SH-SY5Y (cell line): ENCODE measurements at regions not wholly inside any gene's neighbourhood (a gene's known extent, or its start where the extent isn't known, plus 50 kb on each side); places are given as distances from the start of the nearest gene placed in this dataset.

Source experiments
- GATA2 ChIP-seq: IDR thresholded peaks from 2 replicates; pipeline ENCODE4 v1.6.1; 2011; ENCODE audit warnings: mild to moderate bottlenecking, low read depth, low read length
- GATA3 ChIP-seq: IDR thresholded peaks from 2 replicates; pipeline ENCODE4 v1.6.1; 2011; ENCODE audit warnings: low read depth, mild to moderate bottlenecking, low read length, moderate library complexity

DNA sequence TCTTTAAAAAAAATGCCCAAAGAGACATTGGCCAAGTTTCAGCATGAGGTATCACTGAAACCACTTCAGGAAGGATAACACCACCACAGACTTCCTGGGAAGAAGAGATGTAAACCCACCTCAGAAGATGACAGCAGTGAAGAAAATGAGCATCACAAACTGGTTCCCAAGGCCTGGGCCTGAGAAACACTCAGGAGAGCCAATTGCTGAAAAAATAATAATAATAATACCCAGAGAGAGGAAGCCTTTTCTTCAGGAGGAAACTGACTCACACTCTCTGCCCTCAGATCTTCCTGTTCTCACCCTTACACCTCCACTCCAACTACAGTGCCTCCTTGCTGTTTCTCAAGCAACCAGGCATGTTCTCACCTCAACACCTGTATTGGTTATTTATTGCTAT lies 68.1 kb upstream of the MAFB start:
- no peak for TF ChIP-seq GATA2
- no peak for TF ChIP-seq GATA3
